H9 (cell line): ENCODE measurements at regions not wholly inside any gene's neighbourhood (a gene's known extent, or its start where the extent isn't known, plus 50 kb on each side); places are given as distances from the start of the nearest gene placed in this dataset.

Source experiments
- DNase-seq: peaks from one replicate; pipeline ENCODE4 v3.0.0-alpha.2; 2017
- H2AFZ ChIP-seq: one replicate; pipeline ENCODE4 v1.6.1; 2013; ENCODE audit warnings: mild to moderate bottlenecking, low read length, control low read depth, moderate library complexity
- H2AK5ac ChIP-seq: 2 replicates; pipeline ENCODE4 v1.6.1; 2013; ENCODE audit warnings: low read length, control low read depth, mixed read lengths; ENCODE audit not compliant: insufficient read length
- H2BK120ac ChIP-seq: one replicate; pipeline ENCODE4 v1.6.1; 2013; ENCODE audit warnings: low read depth, mild to moderate bottlenecking, low read length, control low read depth, inconsistent platforms; ENCODE audit not compliant: poor library complexity, severe bottlenecking
- H2BK12ac ChIP-seq: 2 replicates; pipeline ENCODE4 v1.6.1; 2013; ENCODE audit warnings: low read length, control low read depth, mixed read lengths, low read depth; ENCODE audit not compliant: insufficient read length
- H2BK15ac ChIP-seq: 2 replicates; pipeline ENCODE4 v1.6.1; 2013; ENCODE audit warnings: low read depth, low read length, control low read depth
- H2BK20ac ChIP-seq: one replicate; pipeline ENCODE4 v1.6.1; 2013; ENCODE audit warnings: low read depth, mild to moderate bottlenecking, low read length, control low read depth, inconsistent platforms; ENCODE audit not compliant: poor library complexity, severe bottlenecking
- H2BK5ac ChIP-seq: 2 replicates; pipeline ENCODE4 v1.6.1; 2013; ENCODE audit warnings: low read length, control low read depth, mixed read lengths; ENCODE audit not compliant: insufficient read length
- H3K14ac ChIP-seq: 2 replicates; pipeline ENCODE4 v1.6.1; 2013; ENCODE audit warnings: low read length, control low read depth; ENCODE audit not compliant: insufficient read depth
- H3K18ac ChIP-seq: 2 replicates; pipeline ENCODE4 v1.6.1; 2013; ENCODE audit warnings: low read depth, mild to moderate bottlenecking, mixed read lengths, low read length, control low read depth; ENCODE audit not compliant: insufficient read length
- H3K23ac ChIP-seq: 2 replicates; pipeline ENCODE4 v1.6.1; 2013; ENCODE audit warnings: low read length, control low read depth, mixed read lengths, low read depth; ENCODE audit not compliant: insufficient read length
- H3K23me2 ChIP-seq: 2 replicates; pipeline ENCODE4 v1.6.1; 2013; ENCODE audit warnings: low read depth, mild to moderate bottlenecking, mixed read lengths, low read length, control low read depth; ENCODE audit not compliant: insufficient read length, poor library complexity, severe bottlenecking
- H3K27ac ChIP-seq: 2 replicates; pipeline ENCODE4 v1.5.1; 2013; ENCODE audit warnings: low read length, control low read depth, mixed read lengths, low read depth; ENCODE audit not compliant: insufficient read length
- H3K27me3 ChIP-seq: 2 replicates; pipeline ENCODE4 v1.6.1; 2013; ENCODE audit warnings: low read length, control low read depth, inconsistent platforms; ENCODE audit not compliant: insufficient read depth
- H3K4ac ChIP-seq: 2 replicates; pipeline ENCODE4 v1.6.1; 2013; ENCODE audit warnings: low read depth, mild to moderate bottlenecking, control low read depth, inconsistent platforms, low read length, moderate library complexity
- H3K4me1 ChIP-seq: 2 replicates; pipeline ENCODE4 v1.6.1; 2013; ENCODE audit warnings: low read length, control low read depth, inconsistent platforms; ENCODE audit not compliant: insufficient read depth
- H3K4me2 ChIP-seq: 2 replicates; pipeline ENCODE4 v1.6.1; 2013; ENCODE audit warnings: low read length, control low read depth, mixed read lengths; ENCODE audit not compliant: insufficient read length, insufficient read depth
- H3K56ac ChIP-seq: 2 replicates; pipeline ENCODE4 v1.6.1; 2013; ENCODE audit warnings: low read depth, mild to moderate bottlenecking, mixed read lengths, low read length, control low read depth; ENCODE audit not compliant: insufficient read length
- H3K79me1 ChIP-seq: 2 replicates; pipeline ENCODE4 v1.6.1; 2013; ENCODE audit warnings: low read depth, mild to moderate bottlenecking, moderate library complexity, low read length, control low read depth, inconsistent platforms; ENCODE audit not compliant: insufficient read depth, poor library complexity, severe bottlenecking
- H3K79me2 ChIP-seq: 2 replicates; pipeline ENCODE4 v1.6.1; 2013; ENCODE audit warnings: low read length, control low read depth, inconsistent platforms; ENCODE audit not compliant: insufficient read depth
- H3K9ac ChIP-seq: 2 replicates; pipeline ENCODE4 v1.6.1; 2013; ENCODE audit warnings: low read length, control low read depth, mixed read lengths; ENCODE audit not compliant: insufficient read length; ENCODE audit errors: extremely low read depth
- H3K9me3 ChIP-seq: one replicate; pipeline ENCODE4 v1.6.1; 2013; ENCODE audit warnings: low read depth, low read length, inconsistent platforms; ENCODE audit not compliant: control insufficient read depth
- H3T11ph ChIP-seq: one replicate; pipeline ENCODE4 v1.6.1; 2013; ENCODE audit warnings: mild to moderate bottlenecking, low read length, control low read depth, inconsistent platforms
- H4K20me1 ChIP-seq: one replicate; pipeline ENCODE4 v1.6.1; 2013; ENCODE audit not compliant: control insufficient read depth, insufficient read length, insufficient read depth
- H4K5ac ChIP-seq: 2 replicates; pipeline ENCODE4 v1.6.1; 2013; ENCODE audit warnings: low read depth, mild to moderate bottlenecking, mixed read lengths, low read length, control low read depth; ENCODE audit not compliant: insufficient read length
- H4K8ac ChIP-seq: replicated peaks from 2 replicates; pipeline ENCODE4 v1.6.1; 2013; ENCODE audit warnings: low read length, control low read depth, mixed read lengths, low read depth; ENCODE audit not compliant: insufficient read length
- H4K91ac ChIP-seq: 2 replicates; pipeline ENCODE4 v1.6.1; 2013; ENCODE audit warnings: low read depth, mild to moderate bottlenecking, moderate library complexity, mixed read lengths, low read length, control low read depth; ENCODE audit not compliant: insufficient read length
- H3K27ac Mint-ChIP-seq, 3 experiments: 2 replicates in 2 of 3; 3 replicates in 1 of 3; pipeline ENCODE4 v1.8.0; 2020 to 2021; ENCODE audit warnings: mixed read lengths in 3 of 3, mild to moderate bottlenecking in 1 of 3, moderate library complexity in 1 of 3
- H3K27me3 Mint-ChIP-seq: 2 replicates; pipeline ENCODE4 v1.8.0; 2021; ENCODE audit warnings: low read depth, mild to moderate bottlenecking, moderate library complexity, mixed read lengths
- H3K36me3 Mint-ChIP-seq, 3 experiments: 2 replicates in 2 of 3; 3 replicates in 1 of 3; pipeline ENCODE4 v1.8.0; 2020 to 2021; ENCODE audit warnings: low read depth in 3 of 3, mixed read lengths in 3 of 3; ENCODE audit not compliant: insufficient read depth in 1 of 3
- H3K4me1 Mint-ChIP-seq, 2 experiments: 2 replicates each; pipeline ENCODE4 v1.8.0; 2020; ENCODE audit warnings: mixed read lengths in 2 of 2
- H3K4me3 Mint-ChIP-seq, 2 experiments: 2 replicates in 1 of 2; 3 replicates in 1 of 2; pipeline ENCODE4 v1.8.0; 2020 to 2021; ENCODE audit warnings: mild to moderate bottlenecking in 2 of 2, mixed read lengths in 2 of 2, moderate library complexity in 1 of 2
- H3K9me3 Mint-ChIP-seq, 2 experiments: 2 replicates in 1 of 2; 3 replicates in 1 of 2; pipeline ENCODE4 v1.8.0; 2020; ENCODE audit warnings: mild to moderate bottlenecking in 2 of 2, mixed read lengths in 2 of 2, moderate library complexity in 1 of 2
- WGBS: extraction: QIAGEN DNeasy Blood & Tissue Kit; methylation state at CpG from one replicate; pipeline ENCODE4 v1.1.7; 2013; ENCODE audit warnings: missing lambda C conversion rate, low lambda C conversion rate, mixed read lengths; ENCODE audit not compliant: insufficient read length; ENCODE audit errors: extremely low coverage; 5-methylcytosine and 5-hydroxymethylcytosine counted together
- TF ChIP-seq, protein P1 (sequence below): fragments of 200-600 bp; sonication (generic); conservative IDR thresholded peaks from 3 replicates; pipeline ENCODE4 v1.8.0; 2021; ENCODE audit warnings: antibody characterized with exemption, mild to moderate bottlenecking

DNA sequence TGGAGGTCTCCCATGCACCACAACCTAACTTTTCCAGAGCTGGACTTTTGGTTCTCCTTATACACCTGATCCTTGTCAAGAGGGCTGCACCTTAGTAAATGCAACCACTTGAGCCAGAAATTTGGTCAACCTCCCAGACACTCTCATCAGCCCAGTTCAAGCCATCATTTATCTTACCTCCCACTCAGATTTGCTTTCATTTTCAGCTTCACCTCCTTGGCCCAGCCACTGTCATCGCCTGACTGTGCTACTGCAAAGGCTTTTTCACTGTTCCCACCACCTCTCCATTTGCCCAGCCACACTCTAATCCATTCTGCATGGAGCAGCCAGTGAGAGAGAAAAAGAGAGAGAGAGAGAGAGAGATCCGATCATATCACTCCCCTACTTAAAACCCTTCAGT is 112.4 kb upstream of the DDX18 start:
- no peak overlapping the region for H4K91ac ChIP-seq
- no CpG with 5 or more reads among the region's 2 CpGs for WGBS
- H2BK120ac ChIP-seq: no peak overlapping the region
- Mint-ChIP-seq H3K27me3 (no peaks in the 10 kb centered on the region; the same call in 1 of the 2 replicates), H3K36me3 (no peaks in the 10 kb centered on the region), H3K27ac (no peak overlapping the region), H3K9me3 (no peaks in the 10 kb centered on the region; a peak in 1 of 5 replicates), H3K4me1 (peaks cover 4 to 7% of the 10 kb centered on the region in 2 experiments), H3K4me3 (no peak overlapping the region)
- H4K8ac ChIP-seq: no peak overlapping the region
- H3K4me1 ChIP-seq: no peaks in the 10 kb centered on the region
- no peak overlapping the region for H2AFZ ChIP-seq
- H2AK5ac ChIP-seq: no peak overlapping the region
- H3K4ac ChIP-seq: no peak overlapping the region
- H2BK15ac ChIP-seq: no peak overlapping the region
- H3K18ac ChIP-seq: no peak overlapping the region
- H3K4me2 ChIP-seq: no peak overlapping the region
- no peak overlapping the region for H3K56ac ChIP-seq
- DNase-seq: no peak
- H2BK20ac ChIP-seq: no peak overlapping the region
- no peak overlapping the region for H3K14ac ChIP-seq
- TF ChIP-seq, protein P1, sequence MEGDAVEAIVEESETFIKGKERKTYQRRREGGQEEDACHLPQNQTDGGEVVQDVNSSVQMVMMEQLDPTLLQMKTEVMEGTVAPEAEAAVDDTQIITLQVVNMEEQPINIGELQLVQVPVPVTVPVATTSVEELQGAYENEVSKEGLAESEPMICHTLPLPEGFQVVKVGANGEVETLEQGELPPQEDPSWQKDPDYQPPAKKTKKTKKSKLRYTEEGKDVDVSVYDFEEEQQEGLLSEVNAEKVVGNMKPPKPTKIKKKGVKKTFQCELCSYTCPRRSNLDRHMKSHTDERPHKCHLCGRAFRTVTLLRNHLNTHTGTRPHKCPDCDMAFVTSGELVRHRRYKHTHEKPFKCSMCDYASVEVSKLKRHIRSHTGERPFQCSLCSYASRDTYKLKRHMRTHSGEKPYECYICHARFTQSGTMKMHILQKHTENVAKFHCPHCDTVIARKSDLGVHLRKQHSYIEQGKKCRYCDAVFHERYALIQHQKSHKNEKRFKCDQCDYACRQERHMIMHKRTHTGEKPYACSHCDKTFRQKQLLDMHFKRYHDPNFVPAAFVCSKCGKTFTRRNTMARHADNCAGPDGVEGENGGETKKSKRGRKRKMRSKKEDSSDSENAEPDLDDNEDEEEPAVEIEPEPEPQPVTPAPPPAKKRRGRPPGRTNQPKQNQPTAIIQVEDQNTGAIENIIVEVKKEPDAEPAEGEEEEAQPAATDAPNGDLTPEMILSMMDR: no peak
- no peaks in the 10 kb centered on the region for H3K27me3 ChIP-seq
- no peaks in the 10 kb centered on the region for H3K79me2 ChIP-seq
- no peak overlapping the region for H3K27ac ChIP-seq
- H4K5ac ChIP-seq: no peak overlapping the region
- no peaks in the 10 kb centered on the region for H3K9me3 ChIP-seq
- H2BK12ac ChIP-seq: no peak overlapping the region
- H3K23ac ChIP-seq: no peak overlapping the region
- H4K20me1 ChIP-seq: no peaks in the 10 kb centered on the region
- no peak overlapping the region for H2BK5ac ChIP-seq
- no peak overlapping the region for H3T11ph ChIP-seq
- H3K9ac ChIP-seq: no peak overlapping the region
- no peaks in the 10 kb centered on the region for H3K79me1 ChIP-seq
- no peaks in the 10 kb centered on the region for H3K23me2 ChIP-seq
